ENCODE measurements at regions not wholly inside any gene's neighbourhood (a gene's known extent, or its start where the extent isn't known, plus 50 kb on each side); places are given as distances from the start of the nearest gene placed in this dataset.
"Not testable (repeated sequence)": the region's sequence is repeated elsewhere in the genome, so short reads cannot be mapped to it uniquely, and the experiment has no call there.

- no peak for DNase-seq
Observed at GRCh38 chr16:63157818-63158217, 1121.6 kb upstream of the CDH8 start.

DNA sequence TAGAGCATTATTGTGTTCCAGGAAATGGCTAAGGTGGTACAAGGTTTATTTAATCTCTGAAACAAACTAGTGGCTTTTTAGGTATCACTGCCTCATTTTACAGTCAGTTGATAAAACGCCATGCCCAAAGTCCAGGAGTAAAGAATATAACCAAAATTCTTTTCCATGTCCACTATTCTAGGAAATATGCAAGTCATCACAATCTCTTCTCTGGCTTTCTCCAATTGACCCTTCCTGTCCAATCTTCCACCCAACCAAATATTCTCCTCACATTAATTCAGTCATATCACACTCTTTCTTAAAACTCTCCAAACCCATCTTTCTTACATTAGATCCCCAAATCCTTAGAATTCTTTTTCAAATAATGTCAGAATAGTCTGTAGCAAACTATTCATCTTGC is 1110.0 kb upstream of the CDH8 start:
- no peak for DNase-seq

GRCh38 chr16:63145411-63145810 is 1109.2 kb upstream of the CDH8 start:
- DNase-seq: no peak

DNA sequence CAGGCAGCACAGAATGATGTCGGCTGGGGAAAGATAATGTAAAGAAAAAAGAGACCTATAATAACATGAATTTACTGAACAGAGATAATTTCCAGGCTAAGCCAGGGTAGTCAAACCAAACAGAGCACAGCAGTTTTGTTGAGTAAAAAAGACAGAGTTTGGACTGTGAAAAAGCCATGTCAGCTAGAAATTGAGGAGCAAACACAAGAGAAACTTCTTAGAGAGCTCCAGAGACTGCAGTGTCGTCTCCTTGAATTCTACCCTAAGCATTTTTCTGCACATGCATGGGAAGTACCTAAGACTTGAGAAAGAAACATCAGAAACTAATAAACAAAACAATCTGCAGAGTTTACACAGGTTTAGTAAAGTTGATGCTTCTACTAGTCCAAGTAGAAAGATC is 1098.8 kb upstream of the CDH8 start:
- no peak for DNase-seq

DNA sequence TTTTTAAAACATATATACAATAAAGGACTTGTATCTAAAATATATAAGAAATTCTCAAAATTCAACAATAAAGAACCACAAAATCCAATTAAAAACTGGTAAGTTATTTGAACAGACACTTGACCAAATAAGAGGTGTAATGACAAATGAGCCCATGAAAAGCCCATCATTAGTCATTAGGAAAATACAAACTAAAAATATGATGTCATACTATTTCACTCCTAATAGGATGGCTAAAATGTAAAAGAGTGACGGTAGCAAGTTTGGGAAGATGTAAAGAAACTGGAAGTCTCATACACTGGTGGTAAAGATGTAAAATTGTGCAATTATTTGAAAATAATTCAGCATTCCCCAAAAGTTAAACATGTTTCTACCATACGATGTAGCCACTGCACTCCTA is 1095.3 kb upstream of the CDH8 start:
- DNase-seq: no peak

DNA sequence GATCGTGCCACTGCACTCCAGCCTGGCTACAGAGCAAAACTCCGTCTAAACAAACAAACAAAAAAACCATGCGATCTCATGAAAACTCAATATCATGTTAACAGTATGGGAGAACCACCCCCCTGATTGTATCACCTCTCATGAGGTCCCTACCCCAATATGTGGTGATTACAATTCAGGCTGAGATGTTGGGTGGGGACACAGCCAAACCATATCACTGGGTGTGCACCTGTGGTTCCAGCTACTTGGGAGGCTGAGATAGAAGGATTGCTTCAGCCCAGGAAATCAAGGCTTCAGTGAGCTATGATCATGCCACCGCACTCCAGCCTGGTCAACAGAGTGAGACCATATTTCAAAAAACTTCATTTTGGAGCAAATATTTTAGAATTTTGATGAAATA is 1094.7 kb upstream of the CDH8 start:
- no peak for DNase-seq

DNA sequence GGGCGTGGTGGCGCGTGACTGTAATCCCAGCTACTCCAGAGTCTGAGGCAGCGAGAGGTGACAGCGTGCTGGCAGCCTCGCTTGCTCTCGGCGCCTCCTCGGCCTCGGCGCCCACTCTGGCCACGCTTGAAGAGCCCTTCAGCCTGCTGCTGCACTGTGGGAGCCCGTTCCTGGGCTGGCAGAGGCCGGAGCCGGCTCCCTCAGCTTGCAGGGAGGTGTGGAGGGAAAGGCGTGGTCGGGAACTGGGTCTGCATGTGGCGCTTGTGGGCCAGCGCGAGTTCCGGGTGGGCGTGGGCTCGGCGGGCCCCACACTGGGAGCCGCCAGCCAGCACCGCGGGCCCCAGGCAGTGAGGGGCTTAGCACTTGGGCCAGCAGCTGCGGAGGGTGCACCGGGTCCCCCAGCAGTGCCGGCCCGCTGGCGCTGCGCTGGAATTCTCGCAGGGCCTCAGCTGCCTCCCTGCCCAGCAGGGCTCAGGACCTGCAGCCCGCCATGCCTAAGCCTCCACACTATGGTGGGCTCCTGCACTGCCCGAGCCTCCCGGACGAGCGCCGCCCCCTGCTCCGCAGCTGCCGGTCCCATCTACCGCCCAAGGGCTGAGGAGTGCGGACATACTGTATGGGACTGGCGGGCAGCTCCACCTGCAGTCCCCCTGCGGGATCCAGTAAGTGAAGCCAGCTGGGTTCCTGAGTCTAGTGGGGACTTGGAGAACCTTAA is 1093.3 kb upstream of the CDH8 start:
- DNase-seq: no peak

DNA sequence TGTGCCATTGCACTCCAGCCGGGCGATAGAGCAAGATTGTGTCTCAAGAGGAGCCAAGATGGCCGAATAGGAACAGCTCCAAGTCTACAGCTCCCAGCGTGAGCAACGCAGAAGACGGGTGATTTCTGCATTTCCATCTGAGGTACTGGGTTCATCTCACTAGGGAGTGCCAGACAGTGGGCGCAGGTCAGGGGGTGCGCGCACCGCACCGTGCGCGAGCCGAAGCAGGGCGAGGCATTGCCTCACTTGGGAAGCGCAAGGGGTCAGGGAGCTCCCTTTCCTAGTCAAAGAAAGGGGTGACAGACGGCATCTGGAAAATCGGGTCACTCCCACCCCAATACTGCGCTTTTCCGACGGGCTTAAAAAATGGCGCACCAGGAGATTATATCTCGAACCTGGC is 1083.7 kb upstream of the CDH8 start:
- DNase-seq: not testable (repeated sequence)

GRCh38 chr16:63100082-63100481 is 1063.8 kb upstream of the CDH8 start:
- no peak for DNase-seq

DNA sequence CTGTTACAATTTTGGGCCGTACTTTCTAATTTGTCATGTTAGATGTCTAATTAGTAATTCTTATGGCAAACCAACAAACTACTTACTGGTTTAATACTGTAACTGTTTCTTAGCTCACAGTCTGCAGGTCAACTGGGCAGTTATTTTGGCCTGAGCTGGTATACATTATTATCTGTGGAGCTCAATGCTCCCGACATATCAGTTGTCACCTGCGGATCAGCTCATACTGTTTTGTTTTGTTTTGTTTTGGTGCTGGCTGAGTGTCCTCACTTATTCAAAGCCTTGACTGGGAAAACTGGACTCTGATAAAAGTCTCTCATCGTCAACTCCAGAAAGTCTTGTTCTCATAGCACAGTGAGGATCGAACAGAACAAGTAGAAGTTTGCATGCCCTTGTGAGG is 1060.6 kb upstream of the CDH8 start:
- no peak for DNase-seq

DNA sequence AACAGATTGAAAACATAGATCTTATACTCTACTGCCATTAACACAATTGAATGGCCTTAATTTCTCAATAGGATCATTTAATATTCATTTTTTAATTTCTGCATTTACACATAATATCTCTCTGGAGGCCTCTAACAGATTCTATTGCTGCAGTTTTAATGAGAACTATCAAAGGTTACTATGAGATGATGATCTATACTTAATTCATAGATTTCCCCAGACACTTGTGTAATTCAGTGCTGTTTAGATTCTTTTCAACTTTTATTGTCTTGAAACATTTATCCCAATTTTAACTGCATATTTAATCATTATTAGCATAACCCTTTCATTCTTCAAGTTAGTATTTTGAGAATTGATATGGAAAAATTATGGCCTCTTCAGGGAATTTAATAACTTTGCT is 1056.5 kb upstream of the CDH8 start:
- DNase-seq: no peak

DNA sequence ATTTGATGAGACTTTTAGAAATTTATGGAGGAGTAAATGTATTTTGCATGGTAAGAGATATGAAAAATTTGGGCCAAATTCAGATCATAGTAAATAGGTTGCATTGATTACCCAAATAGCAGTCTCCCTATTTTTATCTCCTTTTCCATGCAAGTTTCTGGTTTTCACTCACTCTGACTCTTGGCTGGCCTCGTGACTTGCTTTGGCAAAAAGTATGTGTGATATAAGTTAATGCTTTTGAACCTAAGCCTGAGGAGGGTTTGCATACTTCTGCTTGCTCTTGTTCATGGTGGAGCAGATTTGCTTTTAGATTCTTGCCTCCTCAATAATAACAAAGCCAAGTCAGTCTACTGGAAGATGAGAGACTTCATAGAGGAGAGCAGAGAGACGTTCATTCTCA is 1045.9 kb upstream of the CDH8 start:
- no peak for DNase-seq

DNA sequence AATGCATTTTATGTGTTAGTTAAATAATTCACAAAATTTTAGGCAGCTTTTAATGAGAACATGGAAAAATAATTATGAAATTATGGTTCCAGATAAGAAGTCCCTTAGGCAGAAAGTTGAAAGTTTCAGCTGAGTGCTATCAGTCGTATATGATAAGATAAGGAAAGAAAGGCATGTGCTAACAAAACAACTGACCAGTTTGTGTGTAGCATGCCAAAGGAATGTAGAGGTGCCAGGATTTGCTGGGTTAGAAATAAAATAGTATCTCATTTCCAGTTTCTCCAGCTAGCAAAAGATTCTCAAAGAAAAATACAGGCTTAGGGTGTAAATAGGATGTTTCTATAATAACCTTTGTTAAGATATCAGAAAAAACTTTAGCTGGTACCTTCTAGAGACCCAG is 1044.5 kb upstream of the CDH8 start:
- no peak for DNase-seq

GRCh38 chr16:63069047-63069446 is 1032.8 kb upstream of the CDH8 start:
- DNase-seq: no peak

GRCh38 chr16:63067141-63067540 is 1030.9 kb upstream of the CDH8 start:
- no peak for DNase-seq

GRCh38 chr16:63066552-63066951 is 1030.3 kb upstream of the CDH8 start:
- no peak for DNase-seq

DNA sequence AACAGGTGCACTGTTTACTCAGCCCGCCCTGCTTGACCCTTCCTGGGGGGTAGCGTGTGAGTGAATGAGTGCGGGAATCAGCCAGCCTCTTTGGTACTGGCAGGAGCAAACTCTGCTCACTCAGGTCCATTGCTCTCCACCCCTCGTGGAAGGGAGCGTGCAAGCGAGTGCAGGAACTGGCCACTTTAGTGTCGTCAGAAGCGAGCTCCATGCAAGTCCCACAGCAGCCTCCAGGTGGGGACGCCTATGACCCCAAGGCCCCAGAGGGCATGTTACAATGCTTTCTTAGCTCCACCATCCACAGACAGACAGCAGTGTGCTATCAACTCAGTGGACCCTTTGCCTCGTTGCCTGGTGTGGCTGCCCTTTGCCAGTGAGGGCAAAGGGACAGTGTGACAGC is 1025.1 kb upstream of the CDH8 start:
- no peak for DNase-seq

- no peak for DNase-seq
Observed at GRCh38 chr16:63059676-63060075, 1023.4 kb upstream of the CDH8 start.

- no peak for DNase-seq
Observed at GRCh38 chr16:63057341-63057740, 1021.1 kb upstream of the CDH8 start.

GRCh38 chr16:63050391-63050790 is 1014.2 kb upstream of the CDH8 start:
- no peak for DNase-seq

DNA sequence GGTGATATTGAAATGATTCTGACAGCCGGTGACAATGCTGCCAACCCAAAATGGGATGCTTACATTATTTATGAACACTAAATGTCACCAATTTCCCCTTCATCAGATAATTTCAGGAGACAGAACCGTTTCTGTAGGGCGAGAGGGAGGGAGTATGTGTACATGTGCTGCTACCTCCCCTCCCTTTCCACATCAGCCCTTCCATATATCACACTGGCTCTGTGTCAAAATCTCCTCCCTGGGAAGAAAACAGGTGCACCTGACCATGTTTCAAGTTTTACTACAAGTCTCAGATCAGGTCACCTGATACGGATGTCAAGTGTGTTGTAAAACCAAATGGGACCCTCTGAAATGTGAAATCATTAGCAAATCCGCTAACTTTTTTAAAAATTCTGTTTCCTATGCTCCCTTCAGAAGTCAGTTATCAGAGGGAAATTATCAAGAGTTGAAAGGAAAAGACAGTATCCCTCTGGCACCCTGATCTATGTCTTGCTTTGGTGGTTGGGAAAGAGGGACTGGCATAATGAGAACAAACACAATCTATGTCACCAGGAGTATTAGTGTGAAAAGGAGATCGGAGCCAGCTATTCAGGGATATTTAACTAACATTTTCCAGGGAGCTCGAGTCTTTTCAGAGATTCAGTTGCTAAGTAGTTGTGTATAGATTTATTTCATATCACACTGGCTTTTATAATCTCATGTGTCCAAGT is 1002.3 kb upstream of the CDH8 start:
- DNase-seq: no peak

DNA sequence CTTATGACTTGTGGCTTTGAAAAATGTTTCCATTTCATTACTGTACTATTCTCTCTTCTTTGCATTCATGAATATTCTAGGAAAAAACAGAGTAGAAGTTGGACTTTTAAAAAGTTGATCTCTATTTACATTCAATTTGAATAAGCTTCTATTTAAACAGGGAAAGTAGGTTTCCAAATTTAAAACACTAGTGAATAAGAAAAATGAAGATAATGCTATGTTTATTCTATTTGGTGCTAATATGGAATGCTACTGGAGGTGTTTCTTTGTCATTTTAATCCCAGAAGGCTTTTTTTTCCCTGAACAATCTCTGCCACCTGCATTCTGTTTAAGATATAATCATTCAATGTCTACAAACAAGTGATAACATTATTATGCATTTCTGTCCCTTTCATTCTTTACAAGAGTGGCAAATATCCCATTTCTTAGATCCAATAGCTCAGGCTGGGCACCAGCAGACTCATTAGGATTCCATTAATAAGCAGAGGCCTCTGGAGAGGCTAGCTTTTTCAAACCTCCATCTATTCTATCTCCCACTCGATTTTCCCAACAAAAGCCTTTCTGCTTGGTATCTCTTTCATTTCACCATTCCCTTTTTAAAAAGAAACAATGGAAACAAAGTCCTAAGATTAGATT is 1001.6 kb upstream of the CDH8 start:
- no peak for DNase-seq

DNA sequence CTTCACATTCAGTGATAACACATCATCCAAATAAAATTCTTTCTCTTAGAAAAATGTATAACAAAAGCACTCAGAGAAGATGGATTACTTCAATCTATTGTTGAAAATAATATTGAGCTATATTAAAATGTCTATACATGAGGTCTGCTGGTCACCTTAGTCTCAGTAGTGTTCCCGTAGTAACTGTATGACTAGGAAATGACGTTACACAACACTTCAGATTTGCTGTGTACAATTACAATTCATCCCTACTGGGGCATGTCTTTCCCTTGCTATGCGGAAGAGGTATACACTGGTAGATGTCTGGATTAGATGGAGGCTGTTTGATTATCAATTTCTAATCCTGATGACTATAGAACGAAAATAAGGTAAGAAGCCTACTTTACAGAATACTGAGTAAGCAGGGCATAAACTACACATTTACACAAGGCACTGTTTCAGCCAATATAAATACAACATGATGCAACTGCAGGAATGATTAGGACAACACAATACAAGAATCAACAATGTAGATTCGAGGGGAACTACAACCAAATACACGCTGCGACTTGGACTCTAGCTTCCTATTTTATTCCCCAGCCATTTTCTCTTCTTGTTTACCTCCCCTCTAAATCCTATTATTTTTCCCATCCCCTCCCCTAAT is 982.5 kb upstream of the CDH8 start:
- DNase-seq: no peak

DNA sequence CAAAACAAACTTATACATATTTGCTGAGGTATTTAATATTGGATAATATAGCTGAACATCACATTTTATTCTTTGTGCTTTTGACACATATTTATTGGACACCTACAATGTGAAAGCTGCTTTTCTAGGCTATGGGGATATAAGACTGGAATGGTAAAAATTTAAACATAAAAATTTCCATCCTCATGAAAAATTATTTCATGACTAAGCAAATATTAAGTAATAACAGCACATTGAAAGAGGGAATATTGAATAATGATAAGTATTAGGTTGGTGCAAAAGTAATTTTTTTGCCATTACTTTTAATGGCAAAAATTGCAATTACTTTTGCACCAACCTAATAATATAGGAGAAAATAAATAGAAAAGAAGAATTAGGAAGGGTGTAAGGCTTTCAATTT is 972.5 kb upstream of the CDH8 start:
- no peak for DNase-seq
